Neutrophil (primary cell): ENCODE measurements at regions not wholly inside any gene's neighbourhood (a gene's known extent, or its start where the extent isn't known, plus 50 kb on each side); places are given as distances from the start of the nearest gene placed in this dataset.

ENCODE experiments used
- H3K27ac ChIP-seq: fragments of 200-600 bp; sonication (generic); 2 replicates; pipeline ENCODE4 v1.5.1; 2016; ENCODE audit warnings: mild to moderate bottlenecking, moderate library complexity
- H3K27me3 ChIP-seq: fragments of 200-600 bp; sonication (generic); 2 replicates; pipeline ENCODE4 v1.6.0; 2016; ENCODE audit warnings: mild to moderate bottlenecking
- H3K36me3 ChIP-seq: fragments of 200-600 bp; sonication (generic); 2 replicates; pipeline ENCODE4 v1.5.1; 2017
- H3K4me1 ChIP-seq, 2 experiments: fragments of 200-600 bp in 1 of 2; sonication (generic) in 1 of 2; 1 replicate in 1 of 2; 2 replicates in 1 of 2; pipeline versions ENCODE4 v1.5.1 to v1.6.1; 2013 to 2016; ENCODE audit warnings: low read depth in 1 of 2, low read length in 1 of 2, mild to moderate bottlenecking in 1 of 2, moderate library complexity in 1 of 2; ENCODE audit not compliant: control insufficient read depth in 1 of 2, insufficient read depth in 1 of 2
- H3K4me3 ChIP-seq, 2 experiments: fragments of 200-600 bp in 1 of 2; sonication (generic) in 1 of 2; 1 replicate in 1 of 2; 2 replicates in 1 of 2; pipeline ENCODE4 v1.5.1; 2013 to 2016; ENCODE audit warnings: low read depth in 1 of 2, low read length in 1 of 2, mild to moderate bottlenecking in 1 of 2, moderate library complexity in 1 of 2
- H3K9me3 ChIP-seq: fragments of 200-600 bp; sonication (generic); 2 replicates; pipeline ENCODE4 v1.5.1; 2016
- TF ChIP-seq, protein P1 (sequence below): fragments of 200-600 bp; sonication (generic); IDR thresholded peaks from 2 replicates; pipeline ENCODE4 v1.5.1; 2016; ENCODE audit warnings: antibody characterized with exemption

DNA sequence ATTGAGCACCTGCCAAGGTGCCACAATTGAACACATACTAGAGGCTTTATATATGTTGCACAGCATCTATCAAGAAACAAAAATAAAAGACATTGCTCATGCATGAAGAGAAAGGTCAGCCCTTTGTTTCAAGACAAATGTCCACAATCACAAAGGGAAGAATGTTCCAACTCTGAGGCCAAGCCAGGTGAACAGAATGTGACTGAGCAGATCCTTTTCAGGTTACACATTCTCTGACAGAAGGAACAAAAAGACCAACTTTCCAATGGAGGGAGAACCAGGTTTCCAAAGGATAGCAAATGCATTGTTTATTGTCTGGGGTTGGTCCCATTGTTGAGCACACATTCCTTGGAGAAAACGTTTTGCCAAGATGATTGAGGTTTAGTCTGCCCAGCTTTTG is 50.2 kb upstream of the FAM174B start:
- H3K36me3 ChIP-seq: no peaks in the 10 kb centered on the region
- H3K27me3 ChIP-seq: peaks cover 7% of the 10 kb centered on the region
- H3K4me3 ChIP-seq: no peak overlapping the region
- no peak overlapping the region for H3K27ac ChIP-seq
- no peaks in the 10 kb centered on the region for H3K4me1 ChIP-seq
- no peaks in the 10 kb centered on the region for H3K9me3 ChIP-seq
- TF ChIP-seq, protein P1, sequence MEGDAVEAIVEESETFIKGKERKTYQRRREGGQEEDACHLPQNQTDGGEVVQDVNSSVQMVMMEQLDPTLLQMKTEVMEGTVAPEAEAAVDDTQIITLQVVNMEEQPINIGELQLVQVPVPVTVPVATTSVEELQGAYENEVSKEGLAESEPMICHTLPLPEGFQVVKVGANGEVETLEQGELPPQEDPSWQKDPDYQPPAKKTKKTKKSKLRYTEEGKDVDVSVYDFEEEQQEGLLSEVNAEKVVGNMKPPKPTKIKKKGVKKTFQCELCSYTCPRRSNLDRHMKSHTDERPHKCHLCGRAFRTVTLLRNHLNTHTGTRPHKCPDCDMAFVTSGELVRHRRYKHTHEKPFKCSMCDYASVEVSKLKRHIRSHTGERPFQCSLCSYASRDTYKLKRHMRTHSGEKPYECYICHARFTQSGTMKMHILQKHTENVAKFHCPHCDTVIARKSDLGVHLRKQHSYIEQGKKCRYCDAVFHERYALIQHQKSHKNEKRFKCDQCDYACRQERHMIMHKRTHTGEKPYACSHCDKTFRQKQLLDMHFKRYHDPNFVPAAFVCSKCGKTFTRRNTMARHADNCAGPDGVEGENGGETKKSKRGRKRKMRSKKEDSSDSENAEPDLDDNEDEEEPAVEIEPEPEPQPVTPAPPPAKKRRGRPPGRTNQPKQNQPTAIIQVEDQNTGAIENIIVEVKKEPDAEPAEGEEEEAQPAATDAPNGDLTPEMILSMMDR: no peak

DNA sequence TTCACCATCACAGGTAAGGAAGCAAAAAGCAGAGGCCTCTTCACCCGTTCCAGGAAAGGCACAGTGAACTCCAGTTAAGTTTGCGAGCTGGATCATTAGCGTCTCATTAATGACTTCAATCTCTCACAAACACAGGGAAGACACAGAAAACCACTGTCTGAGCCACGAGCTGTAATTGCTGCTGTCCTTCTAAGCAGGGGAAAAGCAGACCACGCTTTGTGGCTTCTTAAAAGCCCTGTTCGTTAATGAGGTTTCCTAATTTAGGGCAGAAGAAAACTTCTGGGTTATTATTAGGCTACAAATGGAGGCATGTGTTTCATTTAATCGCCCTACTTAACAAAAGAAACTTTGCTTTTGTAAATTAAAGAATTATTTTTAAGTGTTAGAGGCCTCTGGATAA is 50.6 kb upstream of the FAM174B start:
- Histone ChIP-seq H3K36me3 (no peaks in the 10 kb centered on the region), H3K9me3 (no peaks in the 10 kb centered on the region), H3K27ac (no peak overlapping the region), H3K27me3 (peaks cover 7% of the 10 kb centered on the region), H3K4me3 (no peak overlapping the region), H3K4me1 (no peaks in the 10 kb centered on the region)
- TF ChIP-seq, protein P1: no peak

DNA sequence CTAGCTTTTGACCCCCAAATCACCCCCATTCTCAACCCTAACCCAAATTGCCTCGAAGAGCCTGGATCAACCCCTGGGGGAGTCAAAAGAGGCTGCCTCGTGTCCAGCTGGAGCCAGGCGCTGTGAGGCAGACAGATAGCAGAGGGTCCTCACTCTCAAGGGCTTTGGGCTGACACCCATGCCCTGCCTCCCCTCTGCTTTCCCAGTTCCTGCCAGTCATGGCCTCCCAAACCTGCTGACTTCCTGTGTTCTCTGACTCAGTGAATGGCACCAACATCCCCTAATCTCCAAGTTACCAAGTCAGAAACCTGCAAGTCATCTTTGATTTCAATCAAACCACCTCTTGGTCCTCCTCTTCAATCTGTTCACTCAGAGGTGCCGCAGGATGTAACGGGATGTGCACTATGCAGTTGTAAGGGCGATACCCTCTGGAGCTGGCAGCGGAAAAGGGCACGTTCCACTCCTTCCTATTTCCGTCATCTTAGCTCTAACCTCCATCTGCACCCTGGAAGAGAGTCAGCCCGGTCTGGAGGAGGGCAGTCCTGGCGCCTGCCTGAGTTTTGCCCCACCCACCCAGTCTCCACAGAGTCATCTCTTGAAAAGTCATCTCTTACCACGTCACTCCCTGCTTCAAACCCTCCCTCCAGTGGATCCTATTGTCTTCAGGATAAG is 52.4 kb upstream of the FAM174B start:
- TF ChIP-seq, protein P1: no peak
- Histone ChIP-seq H3K4me3 (no peak overlapping the region), H3K36me3 (no peaks in the 10 kb centered on the region), H3K27ac (no peak overlapping the region), H3K4me1 (no peaks in the 10 kb centered on the region), H3K9me3 (no peaks in the 10 kb centered on the region), H3K27me3 (peaks cover 7% of the 10 kb centered on the region)

DNA sequence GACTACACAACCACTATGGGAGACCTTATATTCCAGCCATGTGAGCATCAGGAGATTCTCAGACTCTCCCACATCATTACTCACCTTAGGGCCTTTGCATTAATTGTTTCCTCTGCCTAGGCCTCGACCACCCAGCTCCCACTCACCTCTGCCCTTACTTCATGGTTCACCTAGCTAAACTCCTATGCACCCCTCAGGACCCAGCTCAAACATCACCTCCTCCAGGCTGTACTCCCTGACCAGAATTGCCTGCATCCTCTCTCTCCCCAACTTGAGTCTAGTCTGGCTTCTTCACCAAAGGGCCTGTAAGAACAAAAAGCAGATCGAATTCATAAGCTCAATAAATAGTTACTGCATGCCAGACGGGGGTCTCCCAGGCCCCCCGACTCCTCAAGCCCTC is 53.1 kb upstream of the FAM174B start:
- H3K4me3 ChIP-seq: no peak overlapping the region
- H3K36me3 ChIP-seq: no peaks in the 10 kb centered on the region
- peaks cover 13% of the 10 kb centered on the region for H3K27me3 ChIP-seq
- H3K4me1 ChIP-seq: no peaks in the 10 kb centered on the region
- H3K27ac ChIP-seq: no peak overlapping the region
- no peaks in the 10 kb centered on the region for H3K9me3 ChIP-seq
- TF ChIP-seq, protein P1: no peak

DNA sequence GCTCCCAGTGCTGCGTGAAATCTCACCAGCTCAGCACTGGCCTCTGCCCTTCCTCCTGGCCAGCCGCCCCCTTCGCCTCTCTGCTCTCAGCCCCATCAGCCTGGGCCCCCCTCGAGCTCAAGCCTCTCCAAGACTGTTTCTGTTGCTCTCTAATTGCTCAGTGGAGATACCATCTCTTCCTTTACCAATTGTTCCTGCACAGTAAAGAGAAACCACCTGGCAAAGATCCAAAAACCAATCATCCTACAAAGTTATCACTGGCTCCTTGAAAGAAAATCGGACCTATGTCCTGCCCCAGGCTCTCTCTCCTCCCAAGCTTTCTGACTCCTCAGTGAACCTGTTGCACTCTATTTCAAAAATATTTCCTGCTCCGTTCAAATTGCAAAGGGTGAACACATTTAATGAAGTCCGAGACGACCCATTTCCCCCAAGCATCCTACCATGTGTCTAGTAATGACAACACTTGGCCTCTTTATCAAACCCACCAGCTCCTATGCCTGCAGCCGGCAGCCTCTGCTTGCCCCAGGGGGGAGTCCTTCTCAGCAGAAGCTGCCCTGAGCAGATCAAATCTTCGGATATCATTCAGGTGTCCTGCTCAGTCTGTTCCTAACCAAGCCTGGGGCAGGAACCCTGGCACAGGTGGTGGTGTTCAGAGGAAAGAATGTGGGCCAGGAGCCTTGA is 53.7 kb upstream of the FAM174B start:
- Histone ChIP-seq H3K9me3 (no peaks in the 10 kb centered on the region), H3K36me3 (no peaks in the 10 kb centered on the region), H3K4me3 (no peak overlapping the region), H3K27ac (no peak overlapping the region), H3K4me1 (peaks cover 3% of the 10 kb centered on the region in 2 experiments), H3K27me3 (peaks cover 19% of the 10 kb centered on the region)
- TF ChIP-seq, protein P1: no peak
